PC-3 (cell line): ENCODE measurements at regions not wholly inside any gene's neighbourhood (a gene's known extent, or its start where the extent isn't known, plus 50 kb on each side); places are given as distances from the start of the nearest gene placed in this dataset.

Experiments used
- ATAC-seq: fragments of 200-7000 bp; cut with Tn5 transposase; 2 replicates; pipeline ENCODE4 v1.9.1; 2020; ENCODE audit warnings: mild to moderate bottlenecking, moderate library complexity
- BruUV-seq: library from RNA; stranded (reverse); fragments of 400-500 nt; replicated peaks from 2 replicates; lab custom pipeline; 2021; lab: Mats Ljungman, UMichigan
- CTCF ChIA-PET: fragments of 300-600 bp; sonication (Branson Sonifier 250); formaldehyde crosslinking; loops from one replicate; lab custom pipeline; 2022; ENCODE audit warnings: antibody characterized with exemption; lab: Charles Lee
- POLR2A ChIA-PET: fragments of 300-600 bp; sonication (Branson Sonifier 250); formaldehyde crosslinking; loops from one replicate; lab custom pipeline; 2022; ENCODE audit warnings: antibody characterized with exemption; ENCODE audit not compliant: unreplicated experiment; lab: Charles Lee
- DNase-seq: peaks from one replicate; pipeline ENCODE4 v3.0.0-alpha.2; 2015
- H2AFZ ChIP-seq: fragments of 300-600 bp; sonication (generic); 2 replicates; pipeline ENCODE4 v1.6.0; 2016; ENCODE audit warnings: antibody characterized with exemption, low read length
- H3F3A ChIP-seq: fragments of 300-600 bp; sonication (generic); one replicate; pipeline ENCODE4 v1.6.0; 2017; ENCODE audit warnings: antibody characterized with exemption, low read length, control low read depth, mild to moderate bottlenecking; ENCODE audit not compliant: unreplicated experiment
- H3K27ac ChIP-seq: fragments of 300-600 bp; sonication (generic); 2 replicates; pipeline ENCODE4 v1.5.1; 2016; ENCODE audit warnings: mild to moderate bottlenecking, low read length
- H3K27me3 ChIP-seq: fragments of 300-600 bp; sonication (generic); 2 replicates; pipeline ENCODE4 v1.6.1; 2016; ENCODE audit warnings: low read length, mixed read lengths
- H3K36me3 ChIP-seq: fragments of 300-600 bp; sonication (generic); 2 replicates; pipeline ENCODE4 v1.6.1; 2016; ENCODE audit warnings: low read depth, mixed run types, low read length, mixed read lengths
- H3K4me1 ChIP-seq: fragments of 300-600 bp; sonication (generic); 2 replicates; pipeline ENCODE4 v1.5.1; 2016; ENCODE audit warnings: low read length; ENCODE audit not compliant: insufficient read depth
- H3K4me2 ChIP-seq: fragments of 300-600 bp; sonication (generic); 2 replicates; pipeline ENCODE4 v1.6.0; 2016; ENCODE audit warnings: low read length
- H3K4me3 ChIP-seq: fragments of 300-600 bp; sonication (generic); 2 replicates; pipeline ENCODE4 v1.5.1; 2016; ENCODE audit warnings: mild to moderate bottlenecking, low read length, mixed read lengths
- H3K79me2 ChIP-seq: fragments of 300-600 bp; sonication (generic); 2 replicates; pipeline ENCODE4 v1.6.1; 2017; ENCODE audit warnings: low read length, mixed read lengths
- H3K9ac ChIP-seq: fragments of 300-600 bp; sonication (generic); 2 replicates; pipeline ENCODE4 v1.6.0; 2016; ENCODE audit warnings: mild to moderate bottlenecking, low read length
- H3K9me2 ChIP-seq: fragments of 300-600 bp; sonication (generic); replicated peaks from 2 replicates; pipeline ENCODE4 v1.6.1; 2016; ENCODE audit warnings: mixed run types, low read length, mixed read lengths
- H3K9me3 ChIP-seq: fragments of 300-600 bp; sonication (generic); 2 replicates; pipeline ENCODE4 v1.6.1; 2016; ENCODE audit warnings: low read length, mixed read lengths
- H4K20me1 ChIP-seq: fragments of 300-600 bp; sonication (generic); 2 replicates; pipeline ENCODE4 v1.6.1; 2016; ENCODE audit warnings: low read length, mixed read lengths
- CTCF ChIP-seq: fragments of 300-600 bp; sonication (generic); conservative IDR thresholded peaks from 2 replicates; pipeline ENCODE4 v1.5.1; 2017; ENCODE audit warnings: antibody characterized with exemption, low read depth, mild to moderate bottlenecking, low read length
- EZH2 ChIP-seq: fragments of 300-600 bp; sonication (generic); IDR thresholded peaks from one replicate; pipeline ENCODE4 v1.6.1; 2017; ENCODE audit warnings: antibody characterized with exemption, mild to moderate bottlenecking, low read length; ENCODE audit not compliant: unreplicated experiment
- EZH2phosphoT487 ChIP-seq: fragments of 300-600 bp; sonication (generic); IDR thresholded peaks from 2 replicates; pipeline ENCODE4 v1.6.1; 2018; ENCODE audit warnings: mild to moderate bottlenecking, antibody characterized with exemption, low read length, borderline replicate concordance
- intact Hi-C: fragments of 100-400 bp; cut with micrococcal nuclease; formaldehyde crosslinking; loops from 2 replicates; pipeline ENCODE4 v1.9.0; 2023

GRCh38 chr2:216944733-216945132 is 84.9 kb upstream of the TNP1 start:
- Histone ChIP-seq H3K4me3 (no peak overlapping the region), H3F3A (no peaks in the 10 kb centered on the region), H3K4me1 (no peaks in the 10 kb centered on the region), H3K36me3 (no peaks in the 10 kb centered on the region), H2AFZ (no peak overlapping the region), H3K4me2 (no peak overlapping the region), H3K9me3 (no peaks in the 10 kb centered on the region), H3K27me3 (no peaks in the 10 kb centered on the region), H3K27ac (no peak overlapping the region), H3K79me2 (no peaks in the 10 kb centered on the region), H3K9ac (no peak overlapping the region), H3K9me2 (no peaks in the 10 kb centered on the region), H4K20me1 (no peaks in the 10 kb centered on the region)
- no TSS peak for BruUV-seq
- CTCF ChIA-PET, result no interaction called here
- ATAC-seq, result no peak
- intact Hi-C loops, result no loop called here
- POLR2A ChIA-PET, result no interaction called here
- no peak for TF ChIP-seq EZH2phosphoT487
- DNase-seq, result no peak

DNA sequence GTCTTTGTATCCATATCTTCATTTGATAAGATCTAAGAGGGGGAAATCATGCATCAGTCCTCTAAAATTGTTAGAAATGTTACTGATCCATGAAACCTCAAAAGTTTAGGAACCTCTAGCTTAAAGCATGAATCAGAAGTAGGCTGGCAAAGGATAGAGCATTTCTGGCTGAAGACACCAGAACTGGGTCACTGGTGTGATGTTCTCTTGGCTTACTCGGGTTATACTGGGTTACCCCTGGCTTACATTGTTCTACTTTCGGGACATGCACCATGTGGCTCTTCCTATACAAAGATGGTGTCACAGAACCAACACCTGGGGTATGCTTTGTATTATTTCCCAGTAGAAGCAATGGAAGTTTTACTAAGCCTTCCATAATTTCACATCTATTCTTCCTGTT is 83.2 kb upstream of the TNP1 start:
- BruUV-seq, result no TSS peak
- no peak overlapping the region for H3K4me2 ChIP-seq
- H3K36me3 ChIP-seq, result no peaks in the 10 kb centered on the region
- no peak overlapping the region for H3K9ac ChIP-seq
- no peak overlapping the region for H3K27ac ChIP-seq
- H3K9me2 ChIP-seq, result no peaks in the 10 kb centered on the region
- ChIA-PET POLR2A (no interaction called here), CTCF (no interaction called here)
- H3K4me3 ChIP-seq, result no peak overlapping the region
- no peak overlapping the region for H2AFZ ChIP-seq
- no peaks in the 10 kb centered on the region for H4K20me1 ChIP-seq
- TF ChIP-seq CTCF (no peak), EZH2 (no peak), EZH2phosphoT487 (no peak)
- H3K27me3 ChIP-seq, result no peaks in the 10 kb centered on the region
- no peaks in the 10 kb centered on the region for H3F3A ChIP-seq
- no peaks in the 10 kb centered on the region for H3K9me3 ChIP-seq
- intact Hi-C loops, result no loop called here
- H3K4me1 ChIP-seq, result no peaks in the 10 kb centered on the region
- no peaks in the 10 kb centered on the region for H3K79me2 ChIP-seq
- ATAC-seq, result no peak
- no peak for DNase-seq

DNA sequence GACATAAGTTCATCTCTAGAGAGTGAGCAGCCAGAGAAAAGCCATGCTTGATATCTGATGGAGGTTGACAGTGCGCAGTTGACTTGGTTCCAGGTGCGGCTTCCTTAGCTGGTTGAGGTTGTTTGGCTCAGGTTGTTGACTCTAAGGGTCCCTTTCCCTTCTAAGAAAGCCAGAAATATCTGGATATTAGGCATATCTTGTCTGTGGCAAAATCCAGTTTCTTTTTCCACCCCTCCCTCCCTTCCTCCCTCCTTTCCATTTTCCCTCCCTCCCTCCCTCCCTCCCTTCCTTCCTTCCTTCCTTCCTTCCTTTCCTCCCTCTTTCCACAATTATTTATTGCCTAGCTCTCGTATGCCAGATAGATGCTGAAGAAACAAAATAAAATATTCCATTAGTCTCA is 82.6 kb upstream of the TNP1 start:
- H3K27me3 ChIP-seq, result no peaks in the 10 kb centered on the region
- intact Hi-C loops, result no loop called here
- no peak overlapping the region for H2AFZ ChIP-seq
- ATAC-seq, result no peak
- DNase-seq, result no peak
- no peak overlapping the region for H3K9ac ChIP-seq
- no peak overlapping the region for H3K4me2 ChIP-seq
- H3K79me2 ChIP-seq, result no peaks in the 10 kb centered on the region
- ChIA-PET POLR2A (no interaction called here), CTCF (no interaction called here)
- no peaks in the 10 kb centered on the region for H3K4me1 ChIP-seq
- no peaks in the 10 kb centered on the region for H4K20me1 ChIP-seq
- H3K36me3 ChIP-seq, result no peaks in the 10 kb centered on the region
- H3K4me3 ChIP-seq, result no peak overlapping the region
- no peaks in the 10 kb centered on the region for H3F3A ChIP-seq
- no peaks in the 10 kb centered on the region for H3K9me3 ChIP-seq
- no peak for TF ChIP-seq EZH2
- no peak overlapping the region for H3K27ac ChIP-seq
- BruUV-seq, result no TSS peak
- no peaks in the 10 kb centered on the region for H3K9me2 ChIP-seq

GRCh38 chr2:216942016-216942415 is 82.2 kb upstream of the TNP1 start:
- ChIA-PET POLR2A (no interaction called here), CTCF (no interaction called here)
- Histone ChIP-seq H3K9me3 (no peaks in the 10 kb centered on the region), H3K4me1 (no peaks in the 10 kb centered on the region), H2AFZ (no peak overlapping the region), H3K27me3 (no peaks in the 10 kb centered on the region), H3K79me2 (no peaks in the 10 kb centered on the region), H3K4me2 (no peak overlapping the region), H4K20me1 (no peaks in the 10 kb centered on the region), H3K9me2 (no peaks in the 10 kb centered on the region), H3K9ac (no peak overlapping the region), H3K36me3 (no peaks in the 10 kb centered on the region), H3F3A (no peaks in the 10 kb centered on the region), H3K27ac (no peak overlapping the region), H3K4me3 (no peak overlapping the region)
- TF ChIP-seq CTCF, result no peak
- TF ChIP-seq EZH2, result no peak
- TF ChIP-seq EZH2phosphoT487, result no peak
- BruUV-seq, result no TSS peak
- DNase-seq (no peak), ATAC-seq (no peak)
- intact Hi-C loops, result no loop called here
